Body of pancreas (tissue), 4 donors: ENCODE measurements at regions not wholly inside any gene's neighbourhood (a gene's known extent, or its start where the extent isn't known, plus 50 kb on each side); places are given as distances from the start of the nearest gene placed in this dataset.

ENCODE experiments used
- POLR2A ChIP-seq, 3 donors: fragments of 450-650 bp; IDR thresholded peaks; one replicate each; pipeline ENCODE4 v1.6.1; 2016; ENCODE audit warnings: antibody characterized with exemption in 3 of 3, mild to moderate bottlenecking in 2 of 3
- TF ChIP-seq, protein P1 (sequence below), 7 experiments: fragments of 450-650 bp in 4 of 7; fragments of 200-600 bp in 3 of 7; sonication (generic) in 3 of 7; IDR thresholded peaks; one replicate each; pipeline ENCODE4 v1.5.1; 2016 to 2019; ENCODE audit warnings: antibody characterized with exemption in 7 of 7

- TF ChIP-seq, protein P1, sequence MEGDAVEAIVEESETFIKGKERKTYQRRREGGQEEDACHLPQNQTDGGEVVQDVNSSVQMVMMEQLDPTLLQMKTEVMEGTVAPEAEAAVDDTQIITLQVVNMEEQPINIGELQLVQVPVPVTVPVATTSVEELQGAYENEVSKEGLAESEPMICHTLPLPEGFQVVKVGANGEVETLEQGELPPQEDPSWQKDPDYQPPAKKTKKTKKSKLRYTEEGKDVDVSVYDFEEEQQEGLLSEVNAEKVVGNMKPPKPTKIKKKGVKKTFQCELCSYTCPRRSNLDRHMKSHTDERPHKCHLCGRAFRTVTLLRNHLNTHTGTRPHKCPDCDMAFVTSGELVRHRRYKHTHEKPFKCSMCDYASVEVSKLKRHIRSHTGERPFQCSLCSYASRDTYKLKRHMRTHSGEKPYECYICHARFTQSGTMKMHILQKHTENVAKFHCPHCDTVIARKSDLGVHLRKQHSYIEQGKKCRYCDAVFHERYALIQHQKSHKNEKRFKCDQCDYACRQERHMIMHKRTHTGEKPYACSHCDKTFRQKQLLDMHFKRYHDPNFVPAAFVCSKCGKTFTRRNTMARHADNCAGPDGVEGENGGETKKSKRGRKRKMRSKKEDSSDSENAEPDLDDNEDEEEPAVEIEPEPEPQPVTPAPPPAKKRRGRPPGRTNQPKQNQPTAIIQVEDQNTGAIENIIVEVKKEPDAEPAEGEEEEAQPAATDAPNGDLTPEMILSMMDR (IDR thresholded peaks at IDR 0.05): no peak
- no peak for TF ChIP-seq POLR2A (IDR thresholded peaks at IDR 0.05)
Measured at GRCh38 chr13:37495046-37495445, 103.5 kb downstream of the POSTN start.
